ENCODE measurements at regions not wholly inside any gene's neighbourhood (a gene's known extent, or its start where the extent isn't known, plus 50 kb on each side); places are given as distances from the start of the nearest gene placed in this dataset.

DNA sequence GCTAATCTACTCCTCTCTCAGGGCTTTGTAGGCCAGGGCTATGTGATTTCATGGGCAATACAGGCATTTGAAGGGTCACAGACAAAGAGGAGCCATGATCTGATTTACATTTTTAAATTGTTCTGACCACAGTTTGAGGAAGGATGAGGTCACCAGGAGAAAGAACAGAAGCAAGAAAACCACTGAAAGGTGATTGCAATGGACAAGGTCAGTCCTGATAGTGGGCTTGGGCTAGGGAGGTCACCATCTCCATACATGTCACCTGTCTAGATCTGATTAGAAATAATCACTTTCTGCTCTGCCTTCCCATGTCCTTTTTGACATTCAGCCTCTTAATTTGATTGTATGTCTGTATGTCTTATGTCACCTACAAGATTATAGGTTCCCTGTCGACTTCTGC lies 248.9 kb upstream of the CWC22 start:
- no peak for TF ChIP-seq POLR2A (IDR thresholded peaks at IDR 0.05)
- TF ChIP-seq, protein P1, sequence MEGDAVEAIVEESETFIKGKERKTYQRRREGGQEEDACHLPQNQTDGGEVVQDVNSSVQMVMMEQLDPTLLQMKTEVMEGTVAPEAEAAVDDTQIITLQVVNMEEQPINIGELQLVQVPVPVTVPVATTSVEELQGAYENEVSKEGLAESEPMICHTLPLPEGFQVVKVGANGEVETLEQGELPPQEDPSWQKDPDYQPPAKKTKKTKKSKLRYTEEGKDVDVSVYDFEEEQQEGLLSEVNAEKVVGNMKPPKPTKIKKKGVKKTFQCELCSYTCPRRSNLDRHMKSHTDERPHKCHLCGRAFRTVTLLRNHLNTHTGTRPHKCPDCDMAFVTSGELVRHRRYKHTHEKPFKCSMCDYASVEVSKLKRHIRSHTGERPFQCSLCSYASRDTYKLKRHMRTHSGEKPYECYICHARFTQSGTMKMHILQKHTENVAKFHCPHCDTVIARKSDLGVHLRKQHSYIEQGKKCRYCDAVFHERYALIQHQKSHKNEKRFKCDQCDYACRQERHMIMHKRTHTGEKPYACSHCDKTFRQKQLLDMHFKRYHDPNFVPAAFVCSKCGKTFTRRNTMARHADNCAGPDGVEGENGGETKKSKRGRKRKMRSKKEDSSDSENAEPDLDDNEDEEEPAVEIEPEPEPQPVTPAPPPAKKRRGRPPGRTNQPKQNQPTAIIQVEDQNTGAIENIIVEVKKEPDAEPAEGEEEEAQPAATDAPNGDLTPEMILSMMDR (IDR thresholded peaks at IDR 0.05) = no peak
- Histone ChIP-seq H3K4me1 (no peaks in the 10 kb centered on the region), H3K36me3 (replicated peaks in 1 of 2; ENCODE audit: insufficient read depth in 1 of 2, low read depth in 2 of 2) (no peaks in the 10 kb centered on the region), H3K27ac (no peak overlapping the region), H3K27me3 (no peaks in the 10 kb centered on the region), H3K4me3 (no peak overlapping the region), H3K9me3 (no peaks in the 10 kb centered on the region)
- ATAC-seq = no peak
- DNase-seq = no peak
- intact Hi-C loops (cut with DNase I) = no loop called here
- 33 to 54% methylated on average over 1 of the region's 1 CpG for WGBS, 2 donors

DNA sequence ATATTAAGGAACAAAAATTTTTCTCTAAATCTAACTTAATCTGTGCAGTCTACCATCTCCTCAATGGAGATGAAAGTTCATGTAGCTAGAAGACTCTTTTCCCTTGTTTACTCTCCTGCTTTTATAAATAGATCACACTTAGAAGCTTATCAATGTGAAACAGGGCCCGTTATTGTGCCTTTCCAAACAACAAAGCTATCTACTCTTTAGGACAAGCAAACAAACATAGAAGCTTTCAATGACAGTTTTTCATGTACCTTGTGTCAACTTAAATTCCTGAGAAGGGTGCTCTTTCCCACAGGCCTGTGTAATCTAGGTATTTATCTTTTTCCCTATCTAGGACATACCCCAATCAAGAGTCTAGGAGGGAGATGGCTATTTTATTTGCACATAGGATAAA lies 247.8 kb upstream of the CWC22 start:
- intact Hi-C loops (cut with DNase I) = no loop called here
- no peaks in the 10 kb centered on the region for H3K4me1 ChIP-seq
- H3K27me3 ChIP-seq = no peaks in the 10 kb centered on the region
- H3K36me3 ChIP-seq (replicated peaks in 1 of 2; ENCODE audit: insufficient read depth in 1 of 2, low read depth in 2 of 2) = no peaks in the 10 kb centered on the region
- H3K9me3 ChIP-seq = no peaks in the 10 kb centered on the region
- TF ChIP-seq, protein P1 (IDR thresholded peaks at IDR 0.05) = no peak
- TF ChIP-seq POLR2A (IDR thresholded peaks at IDR 0.05) = no peak
- DNase-seq (no peak), ATAC-seq (no peak)
- no peak overlapping the region for H3K27ac ChIP-seq
- WGBS, 2 donors = 0 to 11% methylated on average over 1 of the region's 1 CpG
- no peak overlapping the region for H3K4me3 ChIP-seq

DNA sequence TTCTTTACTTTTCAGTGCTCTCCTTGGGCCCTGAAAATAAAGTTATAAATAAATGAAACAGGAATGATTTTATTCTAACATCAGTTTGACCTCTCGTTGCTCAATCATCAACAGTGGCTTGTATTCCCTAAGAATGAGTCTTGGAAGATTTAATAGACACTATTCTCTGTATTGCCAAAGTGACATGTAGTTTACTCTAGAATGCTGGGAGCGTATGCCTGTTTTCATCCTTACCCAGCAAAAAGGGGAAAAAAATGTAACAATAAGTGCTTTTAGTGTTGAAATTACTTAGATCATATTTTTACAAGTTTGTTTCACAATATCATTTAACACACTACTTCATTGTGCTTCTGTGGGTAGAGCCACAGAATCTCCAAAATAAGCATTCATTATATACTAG lies 240.6 kb upstream of the CWC22 start:
- TF ChIP-seq, protein P1 (IDR thresholded peaks at IDR 0.05) = no peak
- TF ChIP-seq POLR2A (IDR thresholded peaks at IDR 0.05) = no peak
- 56% methylated on average over 2 of the region's 2 CpGs for WGBS, 2 donors

DNA sequence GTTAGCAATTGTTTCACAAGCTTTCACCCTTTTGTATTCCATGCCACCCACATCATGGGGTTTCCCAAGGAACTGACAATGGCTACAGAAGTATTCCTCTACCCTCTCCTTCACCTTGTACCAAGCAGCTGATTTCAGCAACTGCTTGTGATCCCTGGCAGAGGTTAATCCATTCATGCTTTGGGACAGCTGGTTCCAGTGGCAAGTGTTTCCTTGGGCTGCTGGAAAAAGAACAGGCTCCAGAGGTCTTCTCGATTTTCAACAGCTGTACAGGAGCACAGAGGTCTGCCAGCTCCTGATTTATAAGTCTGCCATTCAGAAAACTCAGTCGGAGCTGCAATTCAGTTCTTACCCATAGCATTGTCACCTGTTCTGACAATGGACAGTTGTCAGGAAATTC lies 239.2 kb upstream of the CWC22 start:
- ATAC-seq (no peak), DNase-seq (no peak)
- TF ChIP-seq, protein P1 (IDR thresholded peaks at IDR 0.05) = no peak
- no peak for TF ChIP-seq POLR2A (IDR thresholded peaks at IDR 0.05)
- no peaks in the 10 kb centered on the region for H3K9me3 ChIP-seq
- no peak overlapping the region for H3K4me3 ChIP-seq
- H3K27me3 ChIP-seq = no peaks in the 10 kb centered on the region
- intact Hi-C loops (cut with DNase I) = no loop called here
- 28 to 32% methylated on average over 2 of the region's 2 CpGs for WGBS, 2 donors
- no peaks in the 10 kb centered on the region for H3K36me3 ChIP-seq (replicated peaks in 1 of 2; ENCODE audit: insufficient read depth in 1 of 2, low read depth in 2 of 2)
- H3K4me1 ChIP-seq = no peaks in the 10 kb centered on the region
- H3K27ac ChIP-seq = no peak overlapping the region

More for the DNA sequence above, 240.6 kb upstream of the CWC22 start:
- no peak overlapping the region for H3K27ac ChIP-seq
- H3K4me3 ChIP-seq = no peak overlapping the region
- DNase-seq = no peak
- intact Hi-C loops (cut with DNase I) = no loop called here
- H3K36me3 ChIP-seq (replicated peaks in 1 of 2; ENCODE audit: insufficient read depth in 1 of 2, low read depth in 2 of 2) = no peaks in the 10 kb centered on the region
- no peaks in the 10 kb centered on the region for H3K27me3 ChIP-seq
- no peak for ATAC-seq
- H3K4me1 ChIP-seq = no peaks in the 10 kb centered on the region
- H3K9me3 ChIP-seq = no peaks in the 10 kb centered on the region

DNA sequence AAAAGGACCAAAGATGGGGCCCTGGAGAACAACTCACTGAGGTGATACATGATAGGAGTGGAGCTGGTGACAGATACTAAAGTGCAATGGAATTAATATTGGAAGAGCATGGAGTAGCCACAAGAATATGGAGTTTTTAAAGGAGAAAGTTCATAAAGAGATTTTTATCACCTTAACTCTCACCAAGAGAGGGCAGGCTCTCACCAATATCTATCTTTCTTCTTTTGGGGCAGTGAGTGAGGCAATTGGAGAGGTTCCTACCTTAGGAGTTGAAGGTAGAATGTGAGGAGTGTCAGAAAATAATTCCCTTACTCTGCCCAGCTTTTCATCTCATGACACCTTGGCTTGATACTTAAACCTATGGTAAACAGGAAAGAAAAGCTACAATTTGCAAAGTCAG lies 233.7 kb upstream of the CWC22 start:
- no peaks in the 10 kb centered on the region for H3K4me1 ChIP-seq

More for the DNA sequence above, 233.7 kb upstream of the CWC22 start:
- Histone ChIP-seq H3K4me3 (no peak overlapping the region), H3K9me3 (no peaks in the 10 kb centered on the region), H3K27me3 (no peaks in the 10 kb centered on the region), H3K27ac (no peak overlapping the region), H3K36me3 (replicated peaks in 1 of 2; ENCODE audit: insufficient read depth in 1 of 2, low read depth in 2 of 2) (no peaks in the 10 kb centered on the region)
- intact Hi-C loops (cut with DNase I) = no loop called here
- DNase-seq = no peak
- no peak for ATAC-seq
- TF ChIP-seq, protein P1 (IDR thresholded peaks at IDR 0.05) = no peak
- TF ChIP-seq POLR2A (IDR thresholded peaks at IDR 0.05) = no peak
